Activated CD4-positive, alpha-beta T cell treated with anti-CD3 and anti-CD28 coated beads, Interleukin-10, Interleukin-2, amounts not matched to agents 100 ng/mL and 50 ng/mL, durations not matched to agents 16 hours and 8 hours (primary cell): ENCODE measurements at regions not wholly inside any gene's neighbourhood (a gene's known extent, or its start where the extent isn't known, plus 50 kb on each side); places are given as distances from the start of the nearest gene placed in this dataset.
"Not testable (repeated sequence)": the region's sequence is repeated elsewhere in the genome, so short reads cannot be mapped to it uniquely, and the experiment has no call there.

ENCODE experiments used
- DNase-seq: peaks from one replicate; pipeline ENCODE4 v3.0.0-alpha.2; 2020

- no peak for DNase-seq
These were observed 180.8 kb upstream of the MMADHC start for GRCh38 chr2:149768320-149768799.

GRCh38 chr2:149767516-149767974, 180.0 kb upstream of the MMADHC start:
- no peak for DNase-seq

- no peak for DNase-seq
These were observed 178.8 kb upstream of the MMADHC start for GRCh38 chr2:149766339-149766738.

GRCh38 chr2:149765636-149766035, 178.1 kb upstream of the MMADHC start:
- no peak for DNase-seq

GRCh38 chr2:149765003-149765402, 177.4 kb upstream of the MMADHC start:
- no peak for DNase-seq

GRCh38 chr2:149763358-149763757, 175.8 kb upstream of the MMADHC start:
- no peak for DNase-seq

GRCh38 chr2:149761611-149762010, 174.0 kb upstream of the MMADHC start:
- no peak for DNase-seq

GRCh38 chr2:149759382-149759781, 171.8 kb upstream of the MMADHC start:
- not testable (repeated sequence) for DNase-seq

- DNase-seq = not testable (repeated sequence)
These were observed 167.1 kb upstream of the MMADHC start for GRCh38 chr2:149754722-149755121.

- DNase-seq = no peak
These were observed 159.9 kb upstream of the MMADHC start for GRCh38 chr2:149747456-149747855.

- no peak for DNase-seq
These were observed 158.0 kb upstream of the MMADHC start for GRCh38 chr2:149745396-149746230.

GRCh38 chr2:149744865-149745264, 157.3 kb upstream of the MMADHC start:
- DNase-seq = no peak

GRCh38 chr2:149743842-149744448, 156.4 kb upstream of the MMADHC start:
- no peak for DNase-seq

- no peak for DNase-seq
These were observed 154.1 kb upstream of the MMADHC start for GRCh38 chr2:149741646-149742045.

- DNase-seq = no peak
These were observed 152.9 kb upstream of the MMADHC start for GRCh38 chr2:149740490-149740889.

GRCh38 chr2:149739883-149740265, 152.3 kb upstream of the MMADHC start:
- no peak for DNase-seq

- no peak for DNase-seq
These were observed 151.8 kb upstream of the MMADHC start for GRCh38 chr2:149739171-149739882.

GRCh38 chr2:149738767-149739166, 151.2 kb upstream of the MMADHC start:
- DNase-seq = no peak

GRCh38 chr2:149737896-149738295, 150.3 kb upstream of the MMADHC start:
- DNase-seq = no peak

GRCh38 chr2:149735237-149735958, 147.8 kb upstream of the MMADHC start:
- no peak for DNase-seq

GRCh38 chr2:149733936-149734685, 146.5 kb upstream of the MMADHC start:
- no peak for DNase-seq

- no peak for DNase-seq
These were observed 145.2 kb upstream of the MMADHC start for GRCh38 chr2:149732730-149733290.
